ENCODE measurements at regions not wholly inside any gene's neighbourhood (a gene's known extent, or its start where the extent isn't known, plus 50 kb on each side); places are given as distances from the start of the nearest gene placed in this dataset.

DNA sequence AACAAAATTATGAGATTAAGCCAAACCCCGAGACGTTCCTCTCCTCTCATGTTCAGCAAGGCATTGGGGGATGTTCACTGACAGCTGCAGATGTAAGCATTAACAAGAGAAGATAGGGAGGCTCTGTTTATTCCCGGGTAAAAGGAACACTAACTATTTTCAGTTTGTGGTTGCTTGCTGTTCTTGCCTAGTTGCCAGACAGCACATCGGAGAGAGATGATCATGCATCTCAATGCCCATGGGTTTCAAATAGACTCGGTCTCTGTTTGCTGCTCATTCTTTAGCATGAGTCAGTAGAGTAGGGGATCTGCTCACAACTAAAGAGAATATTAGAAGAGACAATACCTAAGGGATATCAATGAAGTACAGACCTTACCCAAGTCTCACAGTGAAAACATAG lies 78.3 kb downstream of the TMEM100 start:
- Histone ChIP-seq H3K79me2 (ENCODE audit: insufficient read depth, low read depth) (no peaks in the 10 kb centered on the region), H3K36me3 (ENCODE audit: insufficient read depth) (no peaks in the 10 kb centered on the region), H3K4me3 (IDR thresholded peaks at IDR 0.05; ENCODE audit: insufficient read depth, low read depth, low read length) (no peak overlapping the region), H3K4me1 (ENCODE audit: low read depth, poor library complexity, severe bottlenecking) (no peaks in the 10 kb centered on the region), H3K4me2 (no peak overlapping the region), H3K27me3 (ENCODE audit: insufficient read depth, low read depth) (no peaks in the 10 kb centered on the region), H4K20me1 (ENCODE audit: insufficient read depth) (no peaks in the 10 kb centered on the region), H3K27ac (no peak overlapping the region), H3K9ac (no peak overlapping the region), H2AFZ (ENCODE audit: low read depth) (no peak overlapping the region)
- TF ChIP-seq, protein P1, sequence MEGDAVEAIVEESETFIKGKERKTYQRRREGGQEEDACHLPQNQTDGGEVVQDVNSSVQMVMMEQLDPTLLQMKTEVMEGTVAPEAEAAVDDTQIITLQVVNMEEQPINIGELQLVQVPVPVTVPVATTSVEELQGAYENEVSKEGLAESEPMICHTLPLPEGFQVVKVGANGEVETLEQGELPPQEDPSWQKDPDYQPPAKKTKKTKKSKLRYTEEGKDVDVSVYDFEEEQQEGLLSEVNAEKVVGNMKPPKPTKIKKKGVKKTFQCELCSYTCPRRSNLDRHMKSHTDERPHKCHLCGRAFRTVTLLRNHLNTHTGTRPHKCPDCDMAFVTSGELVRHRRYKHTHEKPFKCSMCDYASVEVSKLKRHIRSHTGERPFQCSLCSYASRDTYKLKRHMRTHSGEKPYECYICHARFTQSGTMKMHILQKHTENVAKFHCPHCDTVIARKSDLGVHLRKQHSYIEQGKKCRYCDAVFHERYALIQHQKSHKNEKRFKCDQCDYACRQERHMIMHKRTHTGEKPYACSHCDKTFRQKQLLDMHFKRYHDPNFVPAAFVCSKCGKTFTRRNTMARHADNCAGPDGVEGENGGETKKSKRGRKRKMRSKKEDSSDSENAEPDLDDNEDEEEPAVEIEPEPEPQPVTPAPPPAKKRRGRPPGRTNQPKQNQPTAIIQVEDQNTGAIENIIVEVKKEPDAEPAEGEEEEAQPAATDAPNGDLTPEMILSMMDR (conservative IDR thresholded peaks at IDR 0.05; ENCODE audit: low read depth, low read length), result no peak

DNA sequence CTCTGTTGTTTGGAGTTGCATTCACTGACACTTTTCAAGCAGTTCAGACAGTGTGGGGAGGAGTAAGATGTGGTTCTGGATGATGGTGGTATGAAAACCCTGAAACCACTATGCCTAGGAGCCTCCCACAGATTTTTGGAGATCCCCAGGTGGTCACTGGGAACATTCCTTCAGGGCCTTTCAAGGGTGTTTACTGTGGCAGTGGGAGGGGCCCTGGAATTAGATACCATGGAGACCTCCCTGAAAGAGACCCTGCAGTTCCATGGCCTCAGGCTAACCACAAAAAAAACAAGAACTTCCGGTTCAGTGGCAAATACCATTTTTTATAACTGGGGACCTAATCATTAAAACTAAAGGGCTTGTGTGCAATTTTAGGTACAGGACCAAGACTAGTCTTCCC lies 79.9 kb downstream of the TMEM100 start:
- H3K79me2 ChIP-seq (ENCODE audit: insufficient read depth, low read depth), result no peaks in the 10 kb centered on the region
- no peak overlapping the region for H2AFZ ChIP-seq (ENCODE audit: low read depth)
- H4K20me1 ChIP-seq (ENCODE audit: insufficient read depth), result no peaks in the 10 kb centered on the region
- H3K4me3 ChIP-seq (IDR thresholded peaks at IDR 0.05; ENCODE audit: insufficient read depth, low read depth, low read length), result no peak overlapping the region
- no peak overlapping the region for H3K9ac ChIP-seq
- H3K36me3 ChIP-seq (ENCODE audit: insufficient read depth), result no peaks in the 10 kb centered on the region
- no peak overlapping the region for H3K4me2 ChIP-seq
- H3K27ac ChIP-seq, result no peak overlapping the region
- no peaks in the 10 kb centered on the region for H3K4me1 ChIP-seq (ENCODE audit: low read depth, poor library complexity, severe bottlenecking)
- no peaks in the 10 kb centered on the region for H3K27me3 ChIP-seq (ENCODE audit: insufficient read depth, low read depth)
- TF ChIP-seq, protein P1 (conservative IDR thresholded peaks at IDR 0.05; ENCODE audit: low read depth, low read length), result no peak

DNA sequence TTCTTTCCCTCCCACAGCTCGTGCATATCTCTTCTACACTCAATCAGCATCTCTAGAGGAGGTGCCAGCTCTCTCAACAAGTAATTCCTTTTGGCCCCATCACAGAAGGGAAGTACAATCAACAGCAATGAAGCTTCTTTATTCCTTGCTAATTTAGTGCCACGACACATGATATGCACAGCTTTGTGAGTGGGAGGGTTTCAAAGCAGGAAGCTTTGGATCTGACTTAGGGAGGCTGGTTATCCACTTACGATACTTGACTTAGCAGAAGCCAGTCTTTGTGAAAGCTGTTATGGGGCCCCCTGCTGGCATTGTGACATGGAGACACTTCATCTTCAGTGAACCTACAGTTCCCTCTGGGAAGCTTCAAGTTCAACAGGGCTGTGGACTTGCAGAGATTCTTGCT lies 81.0 kb downstream of the TMEM100 start:
- TF ChIP-seq, protein P1 (conservative IDR thresholded peaks at IDR 0.05; ENCODE audit: low read depth, low read length), result peak; percentile 64
- H3K79me2 ChIP-seq (ENCODE audit: insufficient read depth, low read depth), result no peaks in the 10 kb centered on the region
- no peak overlapping the region for H3K4me3 ChIP-seq (IDR thresholded peaks at IDR 0.05; ENCODE audit: insufficient read depth, low read depth, low read length)
- no peak overlapping the region for H3K9ac ChIP-seq
- no peaks in the 10 kb centered on the region for H3K36me3 ChIP-seq (ENCODE audit: insufficient read depth)
- H4K20me1 ChIP-seq (ENCODE audit: insufficient read depth), result no peaks in the 10 kb centered on the region
- no peaks in the 10 kb centered on the region for H3K4me1 ChIP-seq (ENCODE audit: low read depth, poor library complexity, severe bottlenecking)
- H2AFZ ChIP-seq (ENCODE audit: low read depth), result no peak overlapping the region
- H3K4me2 ChIP-seq, result no peak overlapping the region
- no peaks in the 10 kb centered on the region for H3K27me3 ChIP-seq (ENCODE audit: insufficient read depth, low read depth)
- no peak overlapping the region for H3K27ac ChIP-seq

DNA sequence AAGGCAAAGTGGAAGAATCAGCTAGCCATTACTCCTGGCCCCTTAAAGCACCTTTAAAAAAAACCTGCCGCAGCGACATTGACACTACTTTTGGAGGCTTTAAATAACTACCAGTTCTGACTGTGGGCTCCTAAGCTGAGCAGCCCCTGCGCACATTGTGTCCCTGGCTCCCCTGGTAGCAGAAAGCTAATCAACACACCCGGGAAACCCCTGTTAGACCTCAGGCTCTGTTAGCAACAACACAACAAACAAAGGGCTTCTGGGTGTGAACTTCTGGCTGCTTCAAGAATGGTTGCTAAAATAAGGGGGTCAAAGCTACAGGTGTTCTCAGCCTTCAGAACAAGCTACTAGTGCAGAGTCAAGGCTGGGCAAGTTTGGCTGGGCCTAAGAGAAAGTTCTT lies 83.6 kb downstream of the TMEM100 start:
- H2AFZ ChIP-seq (ENCODE audit: low read depth), result no peak overlapping the region

More for the DNA sequence above, 83.6 kb downstream of the TMEM100 start:
- Histone ChIP-seq H3K79me2 (ENCODE audit: insufficient read depth, low read depth) (no peaks in the 10 kb centered on the region), H3K27me3 (ENCODE audit: insufficient read depth, low read depth) (no peaks in the 10 kb centered on the region), H3K4me2 (no peak overlapping the region), H3K4me3 (IDR thresholded peaks at IDR 0.05; ENCODE audit: insufficient read depth, low read depth, low read length) (no peak overlapping the region), H3K4me1 (ENCODE audit: low read depth, poor library complexity, severe bottlenecking) (no peaks in the 10 kb centered on the region), H3K9ac (no peak overlapping the region), H3K36me3 (ENCODE audit: insufficient read depth) (no peaks in the 10 kb centered on the region), H4K20me1 (ENCODE audit: insufficient read depth) (no peaks in the 10 kb centered on the region), H3K27ac (no peak overlapping the region)
- TF ChIP-seq, protein P1 (conservative IDR thresholded peaks at IDR 0.05; ENCODE audit: low read depth, low read length), result no peak
